Brain microvascular endothelial cell (primary cell): ENCODE measurements at regions not wholly inside any gene's neighbourhood (a gene's known extent, or its start where the extent isn't known, plus 50 kb on each side); places are given as distances from the start of the nearest gene placed in this dataset.

Experiments used
- DNase-seq: peaks from one replicate; pipeline ENCODE4 v3.0.0-alpha.2; 2020
- H3K27ac ChIP-seq: fragments of 250-450 bp; sonication (Bioruptor Pico); 2 replicates; pipeline ENCODE4 v1.5.1; 2020; ENCODE audit warnings: mild to moderate bottlenecking, moderate library complexity
- H3K27me3 ChIP-seq: fragments of 250-450 bp; sonication (Bioruptor Pico); replicated peaks from 2 replicates; pipeline ENCODE4 v1.5.1; 2020; ENCODE audit warnings: mild to moderate bottlenecking
- H3K36me3 ChIP-seq: fragments of 250-450 bp; sonication (Bioruptor Pico); replicated peaks from 2 replicates; pipeline ENCODE4 v1.5.1; 2020; ENCODE audit warnings: mild to moderate bottlenecking
- H3K4me3 ChIP-seq: 2 replicates; pipeline ENCODE4 v1.5.1; 2011; ENCODE audit warnings: low read depth, mild to moderate bottlenecking, control low read depth, low read length, moderate library complexity
- in situ Hi-C: cut with HindIII; loops from 2 replicates; pipeline ENCODE4 v1.10.0; 2017; ENCODE audit warnings: low sequenced_read_pairs, low pct_ligation_motif_present
- TF ChIP-seq, protein P1 (sequence below): IDR thresholded peaks from 2 replicates; pipeline ENCODE4 v1.5.1; 2011; ENCODE audit warnings: low read depth, mild to moderate bottlenecking, moderate library complexity, low read length, control low read depth, inconsistent platforms; ENCODE audit errors: missing control alignments

DNA sequence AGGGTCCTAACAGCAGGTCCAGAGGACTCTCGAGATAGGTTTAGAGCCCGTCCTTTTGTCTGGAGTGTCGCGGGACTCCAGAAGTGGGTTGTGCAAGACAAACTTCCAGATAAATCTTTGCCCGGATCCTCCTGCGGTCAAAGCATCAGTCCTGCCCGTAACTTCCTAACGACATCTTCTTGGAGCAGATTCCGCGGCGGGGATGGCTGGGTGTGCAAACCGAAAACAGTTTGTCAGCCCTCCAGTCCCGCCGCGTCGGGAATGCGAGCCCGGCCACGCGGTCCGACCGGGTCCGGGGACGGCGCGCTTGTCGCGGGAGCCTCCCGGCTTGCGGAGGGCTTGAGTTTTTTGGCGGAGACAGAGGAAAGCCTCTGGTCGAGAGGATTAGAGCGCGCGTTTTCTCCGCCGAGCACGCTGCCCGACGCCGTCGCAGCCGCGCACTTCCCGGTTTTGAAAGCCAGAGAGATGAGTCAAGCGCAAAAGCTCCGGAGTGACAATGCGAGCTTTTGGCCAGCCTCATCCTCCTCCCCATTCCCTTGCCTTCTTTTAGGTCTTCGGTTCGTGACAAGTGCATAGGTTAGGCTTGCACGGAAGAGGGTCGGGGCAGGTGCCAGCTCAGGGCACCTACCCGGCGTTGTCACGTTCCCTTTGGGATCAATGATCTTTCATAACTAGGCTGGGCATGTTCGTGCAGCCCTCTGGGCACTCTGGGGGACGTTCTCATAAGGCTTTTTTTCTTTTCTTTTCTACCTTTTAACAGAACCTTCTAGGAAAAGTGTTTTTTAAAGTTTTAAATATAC, 91.3 kb upstream of the PRDM1 start:
- Histone ChIP-seq H3K36me3 (no peaks in the 10 kb centered on the region), H3K27ac (no peak overlapping the region), H3K27me3 (peaks cover 2% of the 10 kb centered on the region), H3K4me3 (peak overlapping the region; percentile 61)
- TF ChIP-seq, protein P1, sequence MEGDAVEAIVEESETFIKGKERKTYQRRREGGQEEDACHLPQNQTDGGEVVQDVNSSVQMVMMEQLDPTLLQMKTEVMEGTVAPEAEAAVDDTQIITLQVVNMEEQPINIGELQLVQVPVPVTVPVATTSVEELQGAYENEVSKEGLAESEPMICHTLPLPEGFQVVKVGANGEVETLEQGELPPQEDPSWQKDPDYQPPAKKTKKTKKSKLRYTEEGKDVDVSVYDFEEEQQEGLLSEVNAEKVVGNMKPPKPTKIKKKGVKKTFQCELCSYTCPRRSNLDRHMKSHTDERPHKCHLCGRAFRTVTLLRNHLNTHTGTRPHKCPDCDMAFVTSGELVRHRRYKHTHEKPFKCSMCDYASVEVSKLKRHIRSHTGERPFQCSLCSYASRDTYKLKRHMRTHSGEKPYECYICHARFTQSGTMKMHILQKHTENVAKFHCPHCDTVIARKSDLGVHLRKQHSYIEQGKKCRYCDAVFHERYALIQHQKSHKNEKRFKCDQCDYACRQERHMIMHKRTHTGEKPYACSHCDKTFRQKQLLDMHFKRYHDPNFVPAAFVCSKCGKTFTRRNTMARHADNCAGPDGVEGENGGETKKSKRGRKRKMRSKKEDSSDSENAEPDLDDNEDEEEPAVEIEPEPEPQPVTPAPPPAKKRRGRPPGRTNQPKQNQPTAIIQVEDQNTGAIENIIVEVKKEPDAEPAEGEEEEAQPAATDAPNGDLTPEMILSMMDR, result no peak
- in situ Hi-C loops, result no loop called here
- peak; percentile 37 for DNase-seq

- no peak overlapping the region for H3K27ac ChIP-seq
- TF ChIP-seq, protein P1, result no peak
- in situ Hi-C loops, result no loop called here
- H3K27me3 ChIP-seq, result peaks cover 2% of the 10 kb centered on the region
- peak overlapping the region; percentile 61 for H3K4me3 ChIP-seq
- no peak for DNase-seq
- no peaks in the 10 kb centered on the region for H3K36me3 ChIP-seq
Observed at GRCh38 chr6:105994118-105994590, 92.0 kb upstream of the PRDM1 start.

GRCh38 chr6:105993341-105994117, 92.6 kb upstream of the PRDM1 start:
- Histone ChIP-seq H3K27ac (no peak overlapping the region), H3K27me3 (peaks cover 2% of the 10 kb centered on the region), H3K36me3 (no peaks in the 10 kb centered on the region), H3K4me3 (peak overlapping the region; percentile 61)
- no peak for DNase-seq
- TF ChIP-seq, protein P1, result no peak
- in situ Hi-C loops, result no loop called here

DNA sequence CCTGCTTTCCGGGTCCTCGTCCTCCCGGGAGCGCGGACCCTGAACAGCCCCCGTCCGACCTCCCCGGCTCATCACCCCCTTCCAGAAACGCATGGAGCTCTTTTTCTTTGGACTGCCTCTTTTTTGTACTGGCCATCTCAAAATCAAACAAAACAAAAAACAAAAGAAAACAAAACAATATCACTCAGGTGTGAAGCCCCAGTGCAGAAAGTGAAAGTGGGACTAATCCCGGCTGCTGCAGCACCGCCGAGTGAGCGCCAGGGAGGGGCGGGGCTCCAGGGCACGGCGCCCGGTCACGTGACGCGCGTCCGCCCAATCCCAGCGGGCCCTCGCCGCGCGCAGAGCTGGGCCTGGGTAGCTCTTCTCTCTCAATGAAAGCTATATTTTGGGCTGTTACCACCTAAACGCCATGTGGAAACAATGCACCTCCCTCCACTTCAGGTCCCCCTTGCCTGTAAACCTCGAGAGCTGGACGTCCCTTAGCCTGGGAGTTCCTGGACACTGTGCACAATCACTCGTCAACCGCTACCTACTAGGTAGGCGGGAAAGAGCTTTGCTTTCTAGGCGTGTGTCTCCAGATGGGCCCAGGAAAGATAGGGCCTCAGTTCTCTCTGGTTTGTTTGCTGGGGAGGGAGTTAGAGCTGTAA, 93.7 kb upstream of the PRDM1 start:
- peak; percentile 46 for DNase-seq
- TF ChIP-seq, protein P1, result no peak
- no peak overlapping the region for H3K27ac ChIP-seq
- peak overlapping the region; percentile 82 for H3K4me3 ChIP-seq
- in situ Hi-C loops, result no loop called here
- peaks cover 2% of the 10 kb centered on the region for H3K27me3 ChIP-seq
- no peaks in the 10 kb centered on the region for H3K36me3 ChIP-seq

DNA sequence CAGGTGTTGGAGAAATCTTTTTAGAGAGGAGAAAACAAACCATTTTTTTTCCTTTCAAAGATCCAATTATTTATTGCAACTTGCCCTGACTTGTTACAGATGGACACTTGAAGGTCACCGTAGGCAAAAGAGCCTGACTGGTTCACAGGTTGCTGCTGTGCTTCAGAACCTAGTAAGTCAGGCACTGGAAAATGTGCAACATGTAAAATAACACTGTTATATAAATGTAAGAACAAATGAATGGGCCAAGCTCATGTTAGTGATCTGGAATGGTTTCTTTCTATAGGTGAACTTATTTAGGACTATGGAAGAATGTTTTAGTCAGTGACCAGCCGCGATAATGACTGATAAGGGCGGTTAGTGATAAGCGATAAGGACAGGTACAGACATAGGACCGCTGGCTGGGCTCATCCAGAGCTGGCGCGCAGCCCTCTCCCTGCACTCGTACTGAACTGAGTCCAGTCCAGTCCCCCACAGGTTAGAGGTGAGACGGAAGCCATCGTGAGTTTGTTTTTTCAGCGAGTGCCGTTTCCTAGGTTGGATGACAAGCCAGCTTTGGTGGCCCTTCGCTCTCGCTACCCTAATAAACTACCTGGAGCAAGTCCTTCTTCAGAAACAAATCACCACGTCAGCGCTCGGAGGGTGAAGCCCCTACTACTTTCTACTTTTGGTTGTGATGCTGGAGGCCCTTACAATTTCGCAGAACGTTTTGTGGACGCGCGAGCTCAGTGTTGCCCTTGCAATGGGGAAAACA, 94.4 kb upstream of the PRDM1 start:
- H3K27ac ChIP-seq, result no peak overlapping the region
- peak overlapping the region; percentile 82 for H3K4me3 ChIP-seq
- in situ Hi-C loops, result no loop called here
- H3K36me3 ChIP-seq, result no peaks in the 10 kb centered on the region
- H3K27me3 ChIP-seq, result peaks cover 2% of the 10 kb centered on the region
- no peak for DNase-seq
- TF ChIP-seq, protein P1, result no peak
